GM13976 (cell line): ENCODE measurements at regions not wholly inside any gene's neighbourhood (a gene's known extent, or its start where the extent isn't known, plus 50 kb on each side); places are given as distances from the start of the nearest gene placed in this dataset.

Source experiments
- DNase-seq: peaks from one replicate; pipeline ENCODE4 v3.0.0; 2012; ENCODE audit warnings: low spot score
- in situ Hi-C: fragments of 300-500 bp; cut with MboI; formaldehyde crosslinking; loops from one replicate; pipeline ENCODE4 v1.12.0; 2022; ENCODE audit warnings: low sequenced_read_pairs, mixed read lengths, inconsistent platforms; ENCODE audit not compliant: unreplicated experiment
- TF ChIP-seq, protein P1 (sequence below): IDR thresholded peaks from 2 replicates; pipeline ENCODE4 v1.5.1; 2012; ENCODE audit warnings: borderline replicate concordance, mild to moderate bottlenecking; ENCODE audit not compliant: insufficient read depth; ENCODE audit errors: extremely low read depth, missing control alignments, control extremely low read depth

DNA sequence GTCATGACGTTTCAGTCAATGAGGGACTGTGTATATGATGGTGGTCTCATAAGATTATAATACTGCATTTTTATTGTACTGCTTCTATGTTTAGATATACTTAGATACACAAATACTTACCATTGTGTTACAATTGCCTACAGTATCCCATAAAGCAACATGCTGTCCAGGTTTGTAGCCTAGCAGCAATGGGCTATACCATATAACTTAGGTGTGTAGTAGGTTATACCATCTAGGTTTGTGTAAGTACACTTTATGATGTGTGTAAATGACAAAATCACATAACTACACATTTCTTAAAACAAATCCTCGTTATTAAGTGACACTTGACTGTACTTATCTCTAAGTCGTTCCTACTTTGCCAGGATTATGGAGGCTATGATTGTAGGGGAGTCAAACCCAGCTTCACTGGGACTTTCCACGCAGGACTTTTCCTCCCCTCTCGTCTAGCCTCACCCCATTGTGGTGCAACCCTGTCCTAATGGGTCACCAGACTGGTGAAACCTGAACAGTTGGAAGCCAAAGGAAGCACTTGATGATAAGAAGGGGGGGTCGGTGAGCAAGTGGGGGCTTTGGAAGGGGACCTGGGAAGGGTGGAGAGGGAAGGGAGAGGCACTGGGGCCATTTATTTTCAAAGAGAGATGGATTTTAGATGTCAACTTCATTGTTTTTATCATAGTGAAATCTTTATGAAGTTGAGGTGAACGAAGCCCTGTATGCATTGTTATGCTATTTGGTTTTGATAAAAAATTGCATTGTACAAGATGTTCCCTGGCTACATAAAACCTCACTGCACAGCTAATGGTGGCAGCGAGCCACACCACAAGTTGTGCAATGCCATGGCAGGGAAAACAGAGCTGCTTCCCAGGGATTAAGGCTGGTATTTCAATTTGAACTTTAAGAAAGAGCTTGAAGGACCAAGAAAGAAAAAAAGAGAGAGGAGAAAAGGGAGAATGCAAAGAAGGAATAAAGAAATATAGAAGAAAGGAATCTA lies 129.1 kb downstream of the EHF start:
- TF ChIP-seq, protein P1, sequence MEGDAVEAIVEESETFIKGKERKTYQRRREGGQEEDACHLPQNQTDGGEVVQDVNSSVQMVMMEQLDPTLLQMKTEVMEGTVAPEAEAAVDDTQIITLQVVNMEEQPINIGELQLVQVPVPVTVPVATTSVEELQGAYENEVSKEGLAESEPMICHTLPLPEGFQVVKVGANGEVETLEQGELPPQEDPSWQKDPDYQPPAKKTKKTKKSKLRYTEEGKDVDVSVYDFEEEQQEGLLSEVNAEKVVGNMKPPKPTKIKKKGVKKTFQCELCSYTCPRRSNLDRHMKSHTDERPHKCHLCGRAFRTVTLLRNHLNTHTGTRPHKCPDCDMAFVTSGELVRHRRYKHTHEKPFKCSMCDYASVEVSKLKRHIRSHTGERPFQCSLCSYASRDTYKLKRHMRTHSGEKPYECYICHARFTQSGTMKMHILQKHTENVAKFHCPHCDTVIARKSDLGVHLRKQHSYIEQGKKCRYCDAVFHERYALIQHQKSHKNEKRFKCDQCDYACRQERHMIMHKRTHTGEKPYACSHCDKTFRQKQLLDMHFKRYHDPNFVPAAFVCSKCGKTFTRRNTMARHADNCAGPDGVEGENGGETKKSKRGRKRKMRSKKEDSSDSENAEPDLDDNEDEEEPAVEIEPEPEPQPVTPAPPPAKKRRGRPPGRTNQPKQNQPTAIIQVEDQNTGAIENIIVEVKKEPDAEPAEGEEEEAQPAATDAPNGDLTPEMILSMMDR, result no peak
- no peak for DNase-seq
- in situ Hi-C loops, result no loop called here

- DNase-seq, result no peak
- in situ Hi-C loops, result no loop called here
- TF ChIP-seq, protein P1, result no peak
These were observed 127.1 kb downstream of the EHF start for GRCh38 chr11:34748036-34748435.

- in situ Hi-C loops, result no loop called here
- DNase-seq, result no peak
- TF ChIP-seq, protein P1, result no peak
These were observed 126.4 kb downstream of the EHF start for GRCh38 chr11:34747251-34747650.

- in situ Hi-C loops, result no loop called here
- DNase-seq, result no peak
- TF ChIP-seq, protein P1, result no peak
These were observed 124.3 kb downstream of the EHF start for GRCh38 chr11:34745195-34745594.

DNA sequence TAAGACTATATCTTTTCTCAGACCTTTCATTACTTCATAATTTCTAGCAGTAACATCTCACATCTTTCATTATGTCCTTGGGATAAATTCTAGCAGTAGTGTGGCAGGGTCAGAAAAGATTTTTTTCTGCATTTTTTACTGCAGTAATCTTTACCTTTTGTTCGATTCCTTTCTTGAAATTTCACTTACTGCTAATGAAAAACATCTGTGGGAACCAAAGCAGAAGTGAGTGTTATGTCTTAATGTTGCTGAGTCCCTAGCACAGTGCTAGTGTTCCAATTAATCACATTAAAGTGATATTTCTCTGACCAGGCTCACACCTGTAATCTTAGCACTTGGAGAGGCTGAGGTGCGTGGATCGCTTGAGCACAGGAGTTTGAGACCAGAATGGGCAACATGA lies 123.6 kb downstream of the EHF start:
- DNase-seq, result no peak
- TF ChIP-seq, protein P1, result no peak
- in situ Hi-C loops, result no loop called here

DNA sequence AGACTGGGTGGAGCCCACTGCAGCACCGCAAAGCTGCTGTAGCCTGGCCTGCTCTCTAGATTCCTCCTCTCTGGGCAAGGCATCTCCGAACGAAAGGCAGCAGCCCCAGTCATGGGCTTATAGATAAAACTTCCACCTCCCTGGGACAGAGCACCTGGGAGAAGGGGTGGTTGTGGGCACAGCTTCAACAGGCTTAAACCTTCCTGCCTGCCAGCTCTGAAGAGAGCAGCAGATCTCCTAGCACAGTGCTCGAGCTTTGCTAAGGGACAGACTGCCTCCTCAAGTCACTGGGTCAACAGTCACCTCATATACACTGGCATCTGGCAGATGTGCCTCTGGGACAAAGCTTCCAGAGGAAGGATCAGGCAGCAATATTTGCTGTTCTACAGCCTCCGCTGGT lies 117.3 kb downstream of the EHF start:
- TF ChIP-seq, protein P1, result no peak
- DNase-seq, result no peak
- in situ Hi-C loops, result loop anchor here (10.0 kb wide), 1 partner anchor 63 kb away; no protein-coding TSS in a partner anchor

DNA sequence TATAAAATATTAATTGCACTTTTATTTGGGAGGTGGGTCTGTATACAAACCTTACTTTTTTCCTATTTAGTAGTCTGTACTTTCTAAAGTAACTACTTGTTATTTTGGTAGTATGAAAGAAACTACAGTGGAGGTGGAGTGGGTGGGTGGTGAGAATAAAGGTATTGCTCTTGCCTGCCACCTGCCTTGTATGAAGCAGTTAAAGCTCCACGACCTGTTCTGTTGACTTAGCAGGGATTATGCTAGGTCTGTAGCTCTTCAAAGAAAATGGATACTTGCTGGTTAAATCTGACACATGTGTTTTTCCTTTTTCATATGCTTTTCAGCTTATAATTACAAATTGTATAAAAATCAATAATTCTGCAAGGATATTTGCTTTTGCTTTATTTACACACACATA lies 111.9 kb downstream of the EHF start:
- TF ChIP-seq, protein P1, result no peak
- in situ Hi-C loops, result loop anchor here (10.0 kb wide), 1 partner anchor 58 kb away; no protein-coding TSS in a partner anchor
- no peak for DNase-seq
